Panc1 (cell line): ENCODE measurements at regions not wholly inside any gene's neighbourhood (a gene's known extent, or its start where the extent isn't known, plus 50 kb on each side); places are given as distances from the start of the nearest gene placed in this dataset.

Experiments used
- ATAC-seq: fragments of 200-7000 bp; cut with Tn5 transposase; 2 replicates; pipeline ENCODE4 v1.9.1; 2020; ENCODE audit warnings: mild to moderate bottlenecking, moderate library complexity
- BruUV-seq: library from RNA; stranded (reverse); fragments of 400-500 nt; replicated peaks from 2 replicates; lab custom pipeline; 2021; lab: Mats Ljungman, UMichigan
- CTCF ChIA-PET: fragments of 300-600 bp; sonication (Branson Sonifier 250); formaldehyde crosslinking; loops from one replicate; lab custom pipeline; 2022; ENCODE audit warnings: antibody characterized with exemption; lab: Charles Lee
- POLR2A ChIA-PET: fragments of 300-600 bp; sonication (Branson Sonifier 250); formaldehyde crosslinking; loops from one replicate; lab custom pipeline; 2022; ENCODE audit warnings: antibody characterized with exemption; lab: Charles Lee
- DNase-seq: peaks from one replicate; pipeline ENCODE4 v3.0.0-alpha.2; 2010; ENCODE audit warnings: low read depth, low spot score
- H3K27ac ChIP-seq: 2 replicates; pipeline ENCODE4 v1.5.1; 2011; ENCODE audit warnings: mild to moderate bottlenecking, low read length, inconsistent platforms
- H3K27me3 ChIP-seq: fragments of 200-500 bp; sonication (Bioruptor generic); 2 replicates; pipeline ENCODE4 v1.6.0; 2014; ENCODE audit warnings: low read length, inconsistent platforms; ENCODE audit not compliant: control insufficient read depth, insufficient read depth
- H3K36me3 ChIP-seq: fragments of 200-500 bp; sonication (Bioruptor generic); 2 replicates; pipeline ENCODE4 v1.5.1; 2014; ENCODE audit warnings: inconsistent platforms, mild to moderate bottlenecking, low read length, moderate library complexity; ENCODE audit not compliant: control insufficient read depth, insufficient read depth
- H3K4me1 ChIP-seq: 2 replicates; pipeline ENCODE4 v1.5.1; 2011; ENCODE audit warnings: inconsistent platforms, mild to moderate bottlenecking, low read length, moderate library complexity; ENCODE audit not compliant: control insufficient read depth, insufficient read depth
- H3K4me3 ChIP-seq, 2 experiments: 2 replicates each; pipeline ENCODE4 v1.5.1; 2011 to 2012; ENCODE audit warnings: low read depth in 2 of 2, low read length in 2 of 2, mild to moderate bottlenecking in 2 of 2, inconsistent platforms in 1 of 2, moderate library complexity in 1 of 2
- H3K9me3 ChIP-seq: fragments of 200-500 bp; sonication (Bioruptor generic); 2 replicates; pipeline ENCODE4 v1.5.1; 2014; ENCODE audit warnings: low read depth, mild to moderate bottlenecking, inconsistent platforms, low read length, moderate library complexity; ENCODE audit not compliant: control insufficient read depth, insufficient read depth
- POLR2AphosphoS5 ChIP-seq: IDR thresholded peaks from 2 replicates; pipeline ENCODE4 v1.6.1; 2012; ENCODE audit warnings: mild to moderate bottlenecking, low read depth, low read length, moderate library complexity
- REST ChIP-seq, 2 experiments: IDR thresholded peaks; 2 replicates each; pipeline ENCODE4 v1.6.1; 2011 to 2012; ENCODE audit warnings: low read depth in 2 of 2, control low read depth in 1 of 2, low read length in 1 of 2, mild to moderate bottlenecking in 1 of 2, moderate library complexity in 1 of 2; ENCODE audit not compliant: insufficient read depth in 1 of 2
- SIN3A ChIP-seq: IDR thresholded peaks from 2 replicates; pipeline ENCODE4 v1.6.1; 2012; ENCODE audit warnings: low read depth, mild to moderate bottlenecking, low read length, moderate library complexity, borderline replicate concordance; ENCODE audit not compliant: insufficient read depth
- TCF7L2 ChIP-seq: IDR thresholded peaks from 2 replicates; pipeline ENCODE4 v1.6.1; 2011; ENCODE audit warnings: mild to moderate bottlenecking, low read depth, low read length, inconsistent platforms
- in situ Hi-C: cut with HindIII; loops from 2 replicates; pipeline ENCODE4 v1.10.0; 2016; ENCODE audit warnings: low sequenced_read_pairs, low pct_unique_long_range_greater_than_20kb
- intact Hi-C: fragments of 100-400 bp; cut with micrococcal nuclease; formaldehyde crosslinking; loops from one replicate; pipeline ENCODE4 v1.10.0; 2022; ENCODE audit not compliant: unreplicated experiment
- TF ChIP-seq, protein P1 (sequence below): fragments of 450-650 bp; IDR thresholded peaks from 2 replicates; pipeline ENCODE4 v1.5.1; 2017; ENCODE audit warnings: mild to moderate bottlenecking

DNA sequence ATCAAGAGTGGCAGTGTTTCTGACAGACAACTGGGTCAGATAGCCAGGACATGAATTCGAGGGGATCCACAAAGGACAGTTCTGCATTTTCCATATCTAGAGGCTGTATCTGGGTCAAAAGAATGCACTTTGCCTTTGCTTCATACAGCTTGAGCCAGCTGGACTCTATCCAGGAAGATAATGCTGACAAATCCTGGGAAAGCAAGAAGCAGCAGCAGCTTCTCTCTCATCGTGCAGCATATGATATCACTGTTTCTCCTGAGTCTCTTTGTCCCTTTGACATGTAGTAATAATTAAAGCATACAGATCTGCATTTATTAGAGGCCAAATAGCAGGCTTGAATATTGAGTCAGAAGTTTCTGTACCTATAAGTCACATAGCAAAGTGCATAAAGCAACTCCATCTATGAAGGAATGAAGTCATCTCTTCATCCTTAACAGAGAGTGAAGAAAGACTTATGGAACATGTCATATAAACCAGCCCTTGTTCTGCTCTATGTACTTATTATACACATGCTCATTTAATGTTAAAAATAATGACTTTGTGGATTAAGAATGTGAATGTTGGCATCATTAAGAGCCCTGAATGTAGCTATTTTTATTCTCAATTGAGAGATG lies 236.8 kb upstream of the GBE1 start:
- no peaks in the 10 kb centered on the region for H3K36me3 ChIP-seq
- H3K27ac ChIP-seq = no peak overlapping the region
- ChIA-PET POLR2A (no interaction called here), CTCF (no interaction called here)
- TF ChIP-seq, protein P1, sequence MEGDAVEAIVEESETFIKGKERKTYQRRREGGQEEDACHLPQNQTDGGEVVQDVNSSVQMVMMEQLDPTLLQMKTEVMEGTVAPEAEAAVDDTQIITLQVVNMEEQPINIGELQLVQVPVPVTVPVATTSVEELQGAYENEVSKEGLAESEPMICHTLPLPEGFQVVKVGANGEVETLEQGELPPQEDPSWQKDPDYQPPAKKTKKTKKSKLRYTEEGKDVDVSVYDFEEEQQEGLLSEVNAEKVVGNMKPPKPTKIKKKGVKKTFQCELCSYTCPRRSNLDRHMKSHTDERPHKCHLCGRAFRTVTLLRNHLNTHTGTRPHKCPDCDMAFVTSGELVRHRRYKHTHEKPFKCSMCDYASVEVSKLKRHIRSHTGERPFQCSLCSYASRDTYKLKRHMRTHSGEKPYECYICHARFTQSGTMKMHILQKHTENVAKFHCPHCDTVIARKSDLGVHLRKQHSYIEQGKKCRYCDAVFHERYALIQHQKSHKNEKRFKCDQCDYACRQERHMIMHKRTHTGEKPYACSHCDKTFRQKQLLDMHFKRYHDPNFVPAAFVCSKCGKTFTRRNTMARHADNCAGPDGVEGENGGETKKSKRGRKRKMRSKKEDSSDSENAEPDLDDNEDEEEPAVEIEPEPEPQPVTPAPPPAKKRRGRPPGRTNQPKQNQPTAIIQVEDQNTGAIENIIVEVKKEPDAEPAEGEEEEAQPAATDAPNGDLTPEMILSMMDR = no peak
- no peak for TF ChIP-seq REST (IDR thresholded peaks at IDR 0.05; ENCODE audit: insufficient read depth in 1 of 2, low read depth in 2 of 2, low read length in 1 of 2)
- no peak for TF ChIP-seq TCF7L2
- TF ChIP-seq SIN3A = no peak
- TF ChIP-seq POLR2AphosphoS5 = no peak
- ATAC-seq (no peak), DNase-seq (no peak)
- intact Hi-C loops (no loop called here), in situ Hi-C loops (no loop called here)
- H3K4me1 ChIP-seq = no peaks in the 10 kb centered on the region
- H3K27me3 ChIP-seq = no peaks in the 10 kb centered on the region
- H3K9me3 ChIP-seq = no peaks in the 10 kb centered on the region
- no peak overlapping the region for H3K4me3 ChIP-seq
- no TSS peak for BruUV-seq

- no peak overlapping the region for H3K4me3 ChIP-seq
- intact Hi-C loops = no loop called here
- DNase-seq (no peak), ATAC-seq (no peak)
- CTCF ChIA-PET = no interaction called here
- POLR2A ChIA-PET = no interaction called here
- no peak overlapping the region for H3K27ac ChIP-seq
- in situ Hi-C loops = no loop called here
- H3K9me3 ChIP-seq = no peaks in the 10 kb centered on the region
- no peaks in the 10 kb centered on the region for H3K4me1 ChIP-seq
- H3K36me3 ChIP-seq = no peaks in the 10 kb centered on the region
- no peaks in the 10 kb centered on the region for H3K27me3 ChIP-seq
- TF ChIP-seq POLR2AphosphoS5 (no peak), REST (IDR thresholded peaks at IDR 0.05; ENCODE audit: insufficient read depth in 1 of 2, low read depth in 2 of 2, low read length in 1 of 2) (no peak), SIN3A (no peak), TCF7L2 (no peak)
- TF ChIP-seq, protein P1 = no peak
- no TSS peak for BruUV-seq
Observed at GRCh38 chr3:81997390-81997789, 235.9 kb upstream of the GBE1 start.
